ENCODE measurements at regions not wholly inside any gene's neighbourhood (a gene's known extent, or its start where the extent isn't known, plus 50 kb on each side); places are given as distances from the start of the nearest gene placed in this dataset.

- intact Hi-C loops (cut with DNase I) = no loop called here
- no peak for DNase-seq
- Histone ChIP-seq H3K27ac (no peak overlapping the region), H3K27me3 (no peaks in the 10 kb centered on the region), H3K9me3 (no peaks in the 10 kb centered on the region), H3K4me3 (no peak overlapping the region), H3K9ac (ENCODE audit: low read depth in 2 of 2, low read length in 2 of 2) (no peak overlapping the region), H3K36me3 (no peaks in the 10 kb centered on the region), H3K4me1 (no peaks in the 10 kb centered on the region)
- TF ChIP-seq CTCF (IDR thresholded peaks at IDR 0.05) = no peak
Measured at GRCh38 chr14:38880643-38881524, 222.2 kb downstream of the SEC23A start.

GRCh38 chr14:38877744-38878388 lies 225.2 kb downstream of the SEC23A start:
- no peak overlapping the region for H3K4me3 ChIP-seq
- H3K36me3 ChIP-seq = no peaks in the 10 kb centered on the region
- H3K4me1 ChIP-seq = no peaks in the 10 kb centered on the region
- H3K27ac ChIP-seq = no peak overlapping the region
- H3K9me3 ChIP-seq = no peaks in the 10 kb centered on the region
- no peak for TF ChIP-seq CTCF (IDR thresholded peaks at IDR 0.05)
- H3K9ac ChIP-seq (ENCODE audit: low read depth in 2 of 2, low read length in 2 of 2) = no peak overlapping the region
- no peaks in the 10 kb centered on the region for H3K27me3 ChIP-seq
- intact Hi-C loops (cut with DNase I) = loop anchor here (10.0 kb wide), 1 partner anchor 137 kb away; no protein-coding TSS in a partner anchor
- no peak for DNase-seq

- H3K36me3 ChIP-seq = no peaks in the 10 kb centered on the region
- no peak for DNase-seq
- intact Hi-C loops (cut with DNase I) = loop anchor here (10.0 kb wide), 1 partner anchor 140 kb away; no protein-coding TSS in a partner anchor
- no peak overlapping the region for H3K9ac ChIP-seq (ENCODE audit: low read depth in 2 of 2, low read length in 2 of 2)
- no peak for TF ChIP-seq CTCF (IDR thresholded peaks at IDR 0.05)
- H3K4me1 ChIP-seq = no peaks in the 10 kb centered on the region
- H3K9me3 ChIP-seq = no peaks in the 10 kb centered on the region
- H3K27ac ChIP-seq = no peak overlapping the region
- no peak overlapping the region for H3K4me3 ChIP-seq
- H3K27me3 ChIP-seq = no peaks in the 10 kb centered on the region
Measured at GRCh38 chr14:38874721-38875120, 228.3 kb downstream of the SEC23A start.

GRCh38 chr14:38873941-38874612 lies 229.0 kb downstream of the SEC23A start:
- Histone ChIP-seq H3K9ac (ENCODE audit: low read depth in 2 of 2, low read length in 2 of 2) (no peak overlapping the region), H3K4me1 (no peaks in the 10 kb centered on the region), H3K9me3 (no peaks in the 10 kb centered on the region), H3K27me3 (no peaks in the 10 kb centered on the region), H3K36me3 (no peaks in the 10 kb centered on the region), H3K27ac (no peak overlapping the region), H3K4me3 (no peak overlapping the region)
- intact Hi-C loops (cut with DNase I) = loop anchor here (10.0 kb wide), 1 partner anchor 141 kb away; no protein-coding TSS in a partner anchor
- DNase-seq = no peak
- no peak for TF ChIP-seq CTCF (IDR thresholded peaks at IDR 0.05)

- DNase-seq = no peak
- Histone ChIP-seq H3K27ac (no peak overlapping the region), H3K36me3 (no peaks in the 10 kb centered on the region), H3K9ac (ENCODE audit: low read depth in 2 of 2, low read length in 2 of 2) (no peak overlapping the region), H3K4me1 (no peaks in the 10 kb centered on the region), H3K4me3 (no peak overlapping the region), H3K9me3 (no peaks in the 10 kb centered on the region), H3K27me3 (no peaks in the 10 kb centered on the region)
- intact Hi-C loops (cut with DNase I) = loop anchor here (10.0 kb wide), 1 partner anchor 144 kb away; no protein-coding TSS in a partner anchor
- TF ChIP-seq CTCF (IDR thresholded peaks at IDR 0.05) = no peak
Measured at GRCh38 chr14:38870296-38870836, 232.7 kb downstream of the SEC23A start.
